ENCODE measurements at regions not wholly inside any gene's neighbourhood (a gene's known extent, or its start where the extent isn't known, plus 50 kb on each side); places are given as distances from the start of the nearest gene placed in this dataset.

DNA sequence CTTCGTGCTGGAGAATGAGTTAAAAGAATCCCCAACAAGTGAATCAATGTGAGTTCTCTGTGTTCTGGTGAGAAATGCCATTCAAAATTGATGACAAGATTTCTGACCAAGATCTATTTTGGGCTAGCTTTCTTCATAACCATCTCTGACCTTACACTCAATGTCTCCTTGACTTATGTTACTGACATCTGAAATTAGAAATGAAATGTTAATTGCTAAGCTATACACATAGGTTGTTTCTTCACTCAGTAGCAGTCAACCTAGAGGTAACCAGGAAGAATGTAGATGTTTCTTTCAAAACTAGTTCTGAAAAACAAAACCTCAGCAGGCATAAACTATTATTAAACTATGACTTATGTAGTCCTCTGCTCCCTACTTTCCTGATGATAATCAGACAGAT is 2220.7 kb upstream of the C9orf72 start:
- Histone ChIP-seq H2AFZ (replicated peaks) (peak overlapping the region; percentile 9), H3K27me3 (no peaks in the 10 kb centered on the region), H3K27ac (no peak overlapping the region), H3K9me3 (ENCODE audit: low read depth) (no peaks in the 10 kb centered on the region), H3F3A (ENCODE audit: low read depth) (no peaks in the 10 kb centered on the region), H3K4me3 (no peak overlapping the region), H3K9ac (no peak overlapping the region), H3K36me3 (no peaks in the 10 kb centered on the region), H4K20me1 (ENCODE audit: low read depth) (no peaks in the 10 kb centered on the region), H3K4me1 (no peaks in the 10 kb centered on the region), H3K79me2 (ENCODE audit: low read depth) (no peaks in the 10 kb centered on the region), H3K4me2 (no peak overlapping the region)
- TF ChIP-seq EZH2 (IDR thresholded peaks at IDR 0.05) (no peak), EZH2phosphoT487 (IDR thresholded peaks at IDR 0.05) (no peak)
- TF ChIP-seq, protein P1, sequence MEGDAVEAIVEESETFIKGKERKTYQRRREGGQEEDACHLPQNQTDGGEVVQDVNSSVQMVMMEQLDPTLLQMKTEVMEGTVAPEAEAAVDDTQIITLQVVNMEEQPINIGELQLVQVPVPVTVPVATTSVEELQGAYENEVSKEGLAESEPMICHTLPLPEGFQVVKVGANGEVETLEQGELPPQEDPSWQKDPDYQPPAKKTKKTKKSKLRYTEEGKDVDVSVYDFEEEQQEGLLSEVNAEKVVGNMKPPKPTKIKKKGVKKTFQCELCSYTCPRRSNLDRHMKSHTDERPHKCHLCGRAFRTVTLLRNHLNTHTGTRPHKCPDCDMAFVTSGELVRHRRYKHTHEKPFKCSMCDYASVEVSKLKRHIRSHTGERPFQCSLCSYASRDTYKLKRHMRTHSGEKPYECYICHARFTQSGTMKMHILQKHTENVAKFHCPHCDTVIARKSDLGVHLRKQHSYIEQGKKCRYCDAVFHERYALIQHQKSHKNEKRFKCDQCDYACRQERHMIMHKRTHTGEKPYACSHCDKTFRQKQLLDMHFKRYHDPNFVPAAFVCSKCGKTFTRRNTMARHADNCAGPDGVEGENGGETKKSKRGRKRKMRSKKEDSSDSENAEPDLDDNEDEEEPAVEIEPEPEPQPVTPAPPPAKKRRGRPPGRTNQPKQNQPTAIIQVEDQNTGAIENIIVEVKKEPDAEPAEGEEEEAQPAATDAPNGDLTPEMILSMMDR (IDR thresholded peaks at IDR 0.05) = no peak
- no peaks in the 10 kb centered on the region for H3K36me3 Mint-ChIP-seq
- H3K9me3 Mint-ChIP-seq = no peaks in the 10 kb centered on the region
- H3K4me3 Mint-ChIP-seq = no peak overlapping the region
- H3K27me3 Mint-ChIP-seq (ENCODE audit: insufficient read depth, low read depth) = no peaks in the 10 kb centered on the region
- no peaks in the 10 kb centered on the region for H3K4me1 Mint-ChIP-seq
- H3K27ac Mint-ChIP-seq = no peak overlapping the region
- no peak for DNase-seq (ENCODE audit: low spot score)

DNA sequence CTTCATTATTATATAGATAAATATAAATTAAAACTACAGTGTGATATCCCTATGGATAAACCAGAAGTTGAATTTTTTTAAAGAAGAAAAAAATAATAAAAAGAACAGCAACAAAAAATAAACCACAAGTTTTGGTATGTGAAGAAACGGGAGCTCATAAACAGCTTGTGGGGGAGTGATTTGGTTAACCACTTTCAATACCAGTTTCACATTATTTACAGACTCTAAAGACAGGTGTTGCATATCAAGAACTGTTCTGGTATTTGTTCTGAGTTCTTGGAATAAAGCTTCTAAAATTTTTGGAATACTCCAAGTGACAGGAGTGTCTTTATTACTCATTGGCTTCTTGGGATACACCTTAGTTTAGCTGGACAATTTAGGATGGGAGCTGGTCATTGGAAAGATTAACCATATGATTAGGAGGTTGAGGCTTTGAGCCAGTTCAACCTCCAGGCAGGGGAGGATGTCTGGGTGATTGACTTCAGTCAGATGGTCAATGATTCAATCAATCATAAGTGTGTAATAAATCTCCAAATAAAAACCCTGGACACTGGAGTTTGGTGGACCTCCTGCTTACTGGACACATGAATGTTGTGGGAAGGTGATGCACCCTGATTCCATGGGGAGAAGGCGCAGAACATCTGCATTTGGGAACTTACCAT is 2223.1 kb upstream of the C9orf72 start:
- H3K79me2 ChIP-seq (ENCODE audit: low read depth) = no peaks in the 10 kb centered on the region
- no peaks in the 10 kb centered on the region for H3K4me1 Mint-ChIP-seq
- H3K9me3 Mint-ChIP-seq = no peaks in the 10 kb centered on the region
- H2AFZ ChIP-seq (replicated peaks) = no peak overlapping the region
- H3K27ac ChIP-seq = no peak overlapping the region
- H4K20me1 ChIP-seq (ENCODE audit: low read depth) = no peaks in the 10 kb centered on the region
- H3K9me3 ChIP-seq (ENCODE audit: low read depth) = no peaks in the 10 kb centered on the region
- H3K4me2 ChIP-seq = no peak overlapping the region
- no peak overlapping the region for H3K27ac Mint-ChIP-seq
- no peak overlapping the region for H3K4me3 Mint-ChIP-seq
- no peak for TF ChIP-seq EZH2 (IDR thresholded peaks at IDR 0.05)
- TF ChIP-seq, protein P1 (IDR thresholded peaks at IDR 0.05) = no peak
- TF ChIP-seq EZH2phosphoT487 (IDR thresholded peaks at IDR 0.05) = no peak
- no peak overlapping the region for H3K4me3 ChIP-seq
- peaks cover 4% of the 10 kb centered on the region for H3K4me1 ChIP-seq
- H3K9ac ChIP-seq = no peak overlapping the region
- no peaks in the 10 kb centered on the region for H3F3A ChIP-seq (ENCODE audit: low read depth)
- H3K27me3 ChIP-seq = no peaks in the 10 kb centered on the region
- H3K27me3 Mint-ChIP-seq (ENCODE audit: insufficient read depth, low read depth) = no peaks in the 10 kb centered on the region
- DNase-seq (ENCODE audit: low spot score) = no peak
- H3K36me3 ChIP-seq = no peaks in the 10 kb centered on the region
- no peaks in the 10 kb centered on the region for H3K36me3 Mint-ChIP-seq

DNA sequence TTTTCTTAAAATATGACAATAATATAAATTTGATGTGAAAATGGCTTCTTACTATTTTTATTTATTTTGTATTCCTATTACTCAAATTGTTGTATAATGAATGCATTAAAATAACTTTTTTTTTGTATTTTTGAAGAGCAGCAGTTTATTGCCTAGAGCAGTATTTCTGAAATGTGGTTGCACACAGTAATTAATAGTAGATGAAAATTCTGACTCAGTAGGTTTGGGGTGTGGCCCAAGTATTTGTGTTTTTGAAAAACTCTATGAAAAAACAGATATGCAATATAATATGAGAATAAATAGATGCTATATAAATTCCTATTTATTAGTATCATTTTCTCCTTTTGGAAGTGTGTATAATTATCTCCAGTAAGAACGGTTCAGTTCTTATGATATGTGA is 2225.3 kb upstream of the C9orf72 start:
- H3K27me3 Mint-ChIP-seq (ENCODE audit: insufficient read depth, low read depth) = no peaks in the 10 kb centered on the region
- no peak overlapping the region for H3K4me3 Mint-ChIP-seq
- Histone ChIP-seq H3K4me2 (no peak overlapping the region), H3K27ac (no peak overlapping the region), H3K79me2 (ENCODE audit: low read depth) (no peaks in the 10 kb centered on the region), H2AFZ (replicated peaks) (no peak overlapping the region), H3K36me3 (no peaks in the 10 kb centered on the region), H3K9me3 (ENCODE audit: low read depth) (no peaks in the 10 kb centered on the region), H3F3A (ENCODE audit: low read depth) (no peaks in the 10 kb centered on the region), H3K27me3 (no peaks in the 10 kb centered on the region), H3K4me1 (peaks cover 4% of the 10 kb centered on the region), H3K9ac (no peak overlapping the region), H3K4me3 (no peak overlapping the region), H4K20me1 (ENCODE audit: low read depth) (no peaks in the 10 kb centered on the region)
- no peaks in the 10 kb centered on the region for H3K4me1 Mint-ChIP-seq
- no peaks in the 10 kb centered on the region for H3K36me3 Mint-ChIP-seq
- no peak overlapping the region for H3K27ac Mint-ChIP-seq
- TF ChIP-seq EZH2 (IDR thresholded peaks at IDR 0.05) = no peak
- TF ChIP-seq, protein P1 (IDR thresholded peaks at IDR 0.05) = no peak
- no peak for TF ChIP-seq EZH2phosphoT487 (IDR thresholded peaks at IDR 0.05)
- H3K9me3 Mint-ChIP-seq = no peaks in the 10 kb centered on the region
- no peak for DNase-seq (ENCODE audit: low spot score)

All from neural progenitor cell (in vitro differentiated cells).